Tibial nerve (tissue), 3 donors: ENCODE measurements at regions not wholly inside any gene's neighbourhood (a gene's known extent, or its start where the extent isn't known, plus 50 kb on each side); places are given as distances from the start of the nearest gene placed in this dataset.

Experiments
- CTCF ChIP-seq, 5 experiments: fragments of 200-600 bp in 3 of 5; fragments of 450-650 bp in 2 of 5; sonication (generic) in 3 of 5; IDR thresholded peaks; one replicate each; pipeline ENCODE4 v1.5.1; 2016 to 2019; ENCODE audit warnings: antibody characterized with exemption in 5 of 5, mild to moderate bottlenecking in 3 of 5, moderate library complexity in 2 of 5
- POLR2A ChIP-seq, 2 donors: fragments of 450-650 bp; IDR thresholded peaks; one replicate each; pipeline ENCODE4 v1.6.1; 2017; ENCODE audit warnings: antibody characterized with exemption in 2 of 2, mild to moderate bottlenecking in 2 of 2, moderate library complexity in 2 of 2

DNA sequence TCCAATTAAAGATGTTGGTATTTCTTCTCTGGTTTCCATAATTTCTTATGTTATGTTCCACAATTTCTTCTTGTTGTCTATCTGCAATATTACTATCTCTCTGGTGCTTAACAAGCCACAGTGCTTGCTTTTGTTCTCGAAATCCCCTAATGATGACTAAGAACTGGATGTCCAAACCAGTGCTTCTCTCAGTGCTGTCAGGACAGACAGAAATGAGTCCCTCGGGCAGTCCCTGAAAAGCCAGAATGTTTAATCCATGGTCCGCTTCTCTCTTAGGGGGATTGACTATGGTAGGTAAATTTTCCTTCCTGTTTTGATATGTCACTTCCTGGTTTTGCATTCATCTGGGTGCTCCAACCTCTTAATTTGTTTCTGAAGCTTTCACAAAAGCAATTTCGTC is 321.6 kb upstream of the PCDH10 start:
- no peak for TF ChIP-seq CTCF (IDR thresholded peaks at IDR 0.05)
- no peak for TF ChIP-seq POLR2A (IDR thresholded peaks at IDR 0.05)
